ENCODE measurements at regions not wholly inside any gene's neighbourhood (a gene's known extent, or its start where the extent isn't known, plus 50 kb on each side); places are given as distances from the start of the nearest gene placed in this dataset.

GRCh38 chr18:8979258-8979988 lies 123.1 kb upstream of the NDUFV2 start:
- no peak for ATAC-seq
- Histone ChIP-seq H3K9me3 (ENCODE audit: control insufficient read depth in 1 of 2, insufficient read depth in 1 of 2, low read depth in 1 of 2, low read length in 2 of 2) (no peaks in the 10 kb centered on the region), H4K20me1 (ENCODE audit: insufficient read depth) (no peaks in the 10 kb centered on the region), H3K9me2 (ENCODE audit: insufficient read depth) (no peaks in the 10 kb centered on the region), H3K4me1 (ENCODE audit: control insufficient read depth in 1 of 2, insufficient read depth in 2 of 2, low read length in 2 of 2) (peaks cover 0 to 7% of the 10 kb centered on the region in 2 experiments; a peak in 1 of 4 replicates), H2AFZ (ENCODE audit: low read depth, low read length, poor library complexity, severe bottlenecking) (peak overlapping the region; percentile 18), H3K27me3 (ENCODE audit: insufficient read depth, low read length) (no peaks in the 10 kb centered on the region), H3K4me2 (ENCODE audit: low read length) (no peak overlapping the region), H3K4me3 (replicated peaks in 1 of 2; ENCODE audit: low read depth in 1 of 2, low read length in 2 of 2) (no peak overlapping the region), H3K27ac (ENCODE audit: low read depth, low read length) (no peak overlapping the region), H3K79me2 (ENCODE audit: insufficient read depth, low read length) (no peaks in the 10 kb centered on the region), H3K9ac (ENCODE audit: low read length) (no peak overlapping the region), H3K36me3 (ENCODE audit: control insufficient read depth in 1 of 2, insufficient read depth in 2 of 2, low read length in 2 of 2) (no peaks in the 10 kb centered on the region)
- ChIA-PET POLR2A (no interaction called here), RAD21 (ENCODE audit: low non-redundant PET in 1 of 2, low total read pairs in 2 of 2, uncharacterized antibody in 2 of 2, unreplicated experiment in 2 of 2) (no interaction called here), CTCF (interaction anchor here (1.6 kb wide), 1 partner anchor 179 kb away, joined by 5 read pairs; no protein-coding TSS in a partner anchor)
- DNase-seq (ENCODE audit: low read depth, low spot score), result no peak
- intact Hi-C loops (cut with micrococcal nuclease), result no loop called here
- no peak for TF ChIP-seq RAD21 (IDR thresholded peaks at IDR 0.05; ENCODE audit: low read depth)
- TF ChIP-seq YY1 (IDR thresholded peaks at IDR 0.05; ENCODE audit: extremely low read depth, insufficient replicate concordance, low read depth, low read length), result no peak
- no peak for TF ChIP-seq ATF3 (IDR thresholded peaks at IDR 0.05)
- BruUV-seq (replicated peaks), result no TSS peak

- Histone ChIP-seq H3K4me1 (ENCODE audit: control insufficient read depth in 1 of 2, insufficient read depth in 2 of 2, low read length in 2 of 2) (peaks cover 0 to 7% of the 10 kb centered on the region in 2 experiments; a peak in 1 of 4 replicates), H4K20me1 (ENCODE audit: insufficient read depth) (no peaks in the 10 kb centered on the region), H2AFZ (ENCODE audit: low read depth, low read length, poor library complexity, severe bottlenecking) (no peak overlapping the region), H3K27ac (ENCODE audit: low read depth, low read length) (no peak overlapping the region), H3K27me3 (ENCODE audit: insufficient read depth, low read length) (no peaks in the 10 kb centered on the region), H3K9me2 (ENCODE audit: insufficient read depth) (no peaks in the 10 kb centered on the region), H3K36me3 (ENCODE audit: control insufficient read depth in 1 of 2, insufficient read depth in 2 of 2, low read length in 2 of 2) (no peaks in the 10 kb centered on the region), H3K4me3 (replicated peaks in 1 of 2; ENCODE audit: low read depth in 1 of 2, low read length in 2 of 2) (no peak overlapping the region), H3K9me3 (ENCODE audit: control insufficient read depth in 1 of 2, insufficient read depth in 1 of 2, low read depth in 1 of 2, low read length in 2 of 2) (no peaks in the 10 kb centered on the region), H3K4me2 (ENCODE audit: low read length) (no peak overlapping the region), H3K79me2 (ENCODE audit: insufficient read depth, low read length) (no peaks in the 10 kb centered on the region), H3K9ac (ENCODE audit: low read length) (no peak overlapping the region)
- no peak for DNase-seq (ENCODE audit: low read depth, low spot score)
- CTCF ChIA-PET, result no interaction called here
- ATAC-seq, result no peak
- intact Hi-C loops (cut with micrococcal nuclease), result loop anchor here (5.0 to 10.0 kb wide), 3 partner anchors 164 to 506 kb away; no protein-coding TSS in a partner anchor
- BruUV-seq (replicated peaks), result no TSS peak
- POLR2A ChIA-PET, result no interaction called here
- TF ChIP-seq ELF1 (IDR thresholded peaks at IDR 0.05; ENCODE audit: borderline replicate concordance, low read depth), result no peak
- RAD21 ChIA-PET (ENCODE audit: low non-redundant PET in 1 of 2, low total read pairs in 2 of 2, uncharacterized antibody in 2 of 2, unreplicated experiment in 2 of 2), result no interaction called here
These were observed 122.0 kb upstream of the NDUFV2 start for GRCh38 chr18:8980496-8980895.

Data from HCT116 (cell line).